ENCODE measurements at regions not wholly inside any gene's neighbourhood (a gene's known extent, or its start where the extent isn't known, plus 50 kb on each side); places are given as distances from the start of the nearest gene placed in this dataset.
"Not testable (repeated sequence)": the region's sequence is repeated elsewhere in the genome, so short reads cannot be mapped to it uniquely, and the experiment has no call there.

GRCh38 chr21:35319684-35320283, 270.7 kb upstream of the RUNX1 start:
- DNase-seq (ENCODE audit: low spot score) = no peak

GRCh38 chr21:35316933-35317332, 267.8 kb upstream of the RUNX1 start:
- DNase-seq (ENCODE audit: low spot score) = peak; percentile 93

- DNase-seq (ENCODE audit: low spot score) = no peak
These were observed 267.4 kb upstream of the RUNX1 start for GRCh38 chr21:35316456-35316855.

GRCh38 chr21:35314857-35315582, 265.9 kb upstream of the RUNX1 start:
- DNase-seq (ENCODE audit: low spot score) = peak; percentile 68

- no peak for DNase-seq (ENCODE audit: low spot score)
These were observed 262.9 kb upstream of the RUNX1 start for GRCh38 chr21:35311985-35312384.

GRCh38 chr21:35309316-35309715, 260.2 kb upstream of the RUNX1 start:
- DNase-seq (ENCODE audit: low spot score) = no peak

- peak; percentile 62 for DNase-seq (ENCODE audit: low spot score)
These were observed 254.0 kb upstream of the RUNX1 start for GRCh38 chr21:35303085-35303484.

- no peak for DNase-seq (ENCODE audit: low spot score)
These were observed 249.7 kb upstream of the RUNX1 start for GRCh38 chr21:35298757-35299156.

- DNase-seq (ENCODE audit: low spot score) = no peak
These were observed 248.6 kb upstream of the RUNX1 start for GRCh38 chr21:35297665-35298064.

- peak; percentile 37 for DNase-seq (ENCODE audit: low spot score)
These were observed 245.3 kb upstream of the RUNX1 start for GRCh38 chr21:35294231-35294898.

GRCh38 chr21:35291973-35292627, 243.0 kb upstream of the RUNX1 start:
- DNase-seq (ENCODE audit: low spot score) = no peak

- no peak for DNase-seq (ENCODE audit: low spot score)
These were observed 241.9 kb upstream of the RUNX1 start for GRCh38 chr21:35291034-35291433.

- no peak for DNase-seq (ENCODE audit: low spot score)
These were observed 239.1 kb upstream of the RUNX1 start for GRCh38 chr21:35288238-35288637.

- DNase-seq (ENCODE audit: low spot score) = no peak
These were observed 235.1 kb upstream of the RUNX1 start for GRCh38 chr21:35284199-35284598.

GRCh38 chr21:35282944-35283343, 233.8 kb upstream of the RUNX1 start:
- DNase-seq (ENCODE audit: low spot score) = no peak

GRCh38 chr21:35281956-35282355, 232.9 kb upstream of the RUNX1 start:
- DNase-seq (ENCODE audit: low spot score) = no peak

GRCh38 chr21:35280231-35280630, 231.1 kb upstream of the RUNX1 start:
- DNase-seq (ENCODE audit: low spot score) = no peak

- DNase-seq (ENCODE audit: low spot score) = peak; percentile 74
These were observed 226.7 kb upstream of the RUNX1 start for GRCh38 chr21:35275776-35276175.

GRCh38 chr21:35274923-35275322, 225.8 kb upstream of the RUNX1 start:
- DNase-seq (ENCODE audit: low spot score) = no peak

- DNase-seq (ENCODE audit: low spot score) = no peak
These were observed 225.0 kb upstream of the RUNX1 start for GRCh38 chr21:35274090-35274489.

- no peak for DNase-seq (ENCODE audit: low spot score)
These were observed 224.2 kb upstream of the RUNX1 start for GRCh38 chr21:35273333-35273732.

GRCh38 chr21:35271344-35272118, 222.4 kb upstream of the RUNX1 start:
- DNase-seq (ENCODE audit: low spot score) = not testable (repeated sequence)
